H1 (cell line): ENCODE measurements at regions not wholly inside any gene's neighbourhood (a gene's known extent, or its start where the extent isn't known, plus 50 kb on each side); places are given as distances from the start of the nearest gene placed in this dataset.

Experiments
- ASH2L ChIP-seq: fragments of 200-600, 300-600 bp; sonication (generic); IDR thresholded peaks from one replicate; pipeline ENCODE4 v1.7.1; 2017; ENCODE audit warnings: low read length
- ATF3 ChIP-seq: IDR thresholded peaks from 2 replicates; pipeline ENCODE4 v1.6.1; 2011; ENCODE audit warnings: low read depth, mild to moderate bottlenecking, low read length; ENCODE audit not compliant: insufficient read depth
- BACH1 ChIP-seq: IDR thresholded peaks from 2 replicates; pipeline ENCODE4 v1.6.1; 2012; ENCODE audit warnings: low read length, improper control_type of control experiment
- CREB1 ChIP-seq: IDR thresholded peaks from 2 replicates; pipeline ENCODE4 v1.6.1; 2012; ENCODE audit warnings: inconsistent platforms
- CTCF ChIP-seq, 3 experiments: IDR thresholded peaks; 1 replicate in 2 of 3; 2 replicates in 1 of 3; pipeline versions ENCODE4 v1.5.1 to v1.6.1; 2011; ENCODE audit warnings: low read length in 3 of 3, mild to moderate bottlenecking in 3 of 3, inconsistent platforms in 2 of 3, low read depth in 1 of 3, moderate library complexity in 1 of 3; ENCODE audit not compliant: insufficient read depth in 1 of 3; ENCODE audit errors: control extremely low read depth in 1 of 3
- EGR1 ChIP-seq: IDR thresholded peaks from 2 replicates; pipeline ENCODE4 v1.6.1; 2011; ENCODE audit warnings: low read depth, low read length, borderline replicate concordance
- EZH2 ChIP-seq: fragments of 200-600 bp; sonication (generic); IDR thresholded peaks from 2 replicates; pipeline ENCODE4 v1.7.1; 2012; ENCODE audit warnings: low read depth, mild to moderate bottlenecking, moderate library complexity, low read length, inconsistent platforms; ENCODE audit not compliant: severe bottlenecking
- JUND ChIP-seq: IDR thresholded peaks from 2 replicates; pipeline ENCODE4 v1.6.1; 2011; ENCODE audit warnings: mild to moderate bottlenecking, improper control_type of control experiment, low read length
- MAFK ChIP-seq: IDR thresholded peaks from 2 replicates; pipeline ENCODE4 v1.6.1; 2012; ENCODE audit warnings: low read depth, mild to moderate bottlenecking, improper control_type of control experiment, low read length
- NANOG ChIP-seq: IDR thresholded peaks from 2 replicates; pipeline ENCODE4 v1.6.1; 2011; ENCODE audit warnings: low read length, low read depth, mild to moderate bottlenecking, inconsistent platforms; ENCODE audit not compliant: insufficient read depth, poor library complexity, severe bottlenecking
- POLR2A ChIP-seq, 2 experiments: IDR thresholded peaks; 1 replicate in 1 of 2; 2 replicates in 1 of 2; pipeline ENCODE4 v1.6.1; 2011; ENCODE audit warnings: low read depth in 2 of 2, low read length in 2 of 2, mild to moderate bottlenecking in 2 of 2; ENCODE audit errors: control extremely low read depth in 1 of 2
- POLR2AphosphoS5 ChIP-seq: IDR thresholded peaks from 2 replicates; pipeline ENCODE4 v1.6.1; 2011; ENCODE audit warnings: low read depth, low read length
- RAD21 ChIP-seq, 2 experiments: IDR thresholded peaks in 1 of 2; conservative IDR thresholded peaks in 1 of 2; 2 replicates each; pipeline ENCODE4 v1.6.1; 2011; ENCODE audit warnings: low read depth in 2 of 2, low read length in 2 of 2, improper control_type of control experiment in 1 of 2, inconsistent platforms in 1 of 2, mild to moderate bottlenecking in 1 of 2, moderate library complexity in 1 of 2
- RFX5 ChIP-seq: IDR thresholded peaks from 2 replicates; pipeline ENCODE4 v1.6.1; 2011; ENCODE audit warnings: low read depth, low read length, improper control_type of control experiment, borderline replicate concordance
- SIN3A ChIP-seq, 2 experiments: IDR thresholded peaks in 1 of 2; conservative IDR thresholded peaks in 1 of 2; 2 replicates each; pipeline ENCODE4 v1.6.1; 2011 to 2012; ENCODE audit warnings: low read length in 2 of 2, improper control_type of control experiment in 1 of 2, low read depth in 1 of 2, mild to moderate bottlenecking in 1 of 2
- SP1 ChIP-seq: IDR thresholded peaks from 2 replicates; pipeline ENCODE4 v1.6.1; 2011; ENCODE audit warnings: low read depth, low read length
- SP2 ChIP-seq: IDR thresholded peaks from 2 replicates; pipeline ENCODE4 v1.6.1; 2012; ENCODE audit warnings: mild to moderate bottlenecking, low read length, inconsistent platforms
- SRF ChIP-seq: IDR thresholded peaks from 2 replicates; pipeline ENCODE4 v1.6.1; 2011; ENCODE audit warnings: mild to moderate bottlenecking, low read depth, low read length, moderate library complexity
- TAF1 ChIP-seq: IDR thresholded peaks from 2 replicates; pipeline ENCODE4 v1.6.1; 2011; ENCODE audit warnings: mild to moderate bottlenecking, low read depth, low read length
- TBP ChIP-seq: IDR thresholded peaks from 2 replicates; pipeline ENCODE4 v1.6.1; 2011; ENCODE audit warnings: low read depth, low read length, improper control_type of control experiment
- TCF12 ChIP-seq: IDR thresholded peaks from 2 replicates; pipeline ENCODE4 v1.6.1; 2011; ENCODE audit warnings: low read depth, mild to moderate bottlenecking, low read length
- YY1 ChIP-seq: IDR thresholded peaks from 2 replicates; pipeline ENCODE4 v1.6.1; 2011; ENCODE audit warnings: low read depth, mild to moderate bottlenecking, low read length
- ZNF274 ChIP-seq: IDR thresholded peaks from 2 replicates; pipeline ENCODE4 v1.7.0; 2012; ENCODE audit warnings: low read length, borderline replicate concordance; ENCODE audit errors: extremely low read depth

- TF ChIP-seq JUND = no peak
- 0 out of 2 replicates have a peak, but pooled peaks have one; percentile 9 for TF ChIP-seq TBP
- no peak for TF ChIP-seq SRF
- TF ChIP-seq YY1 = no peak
- TF ChIP-seq SIN3A (conservative IDR thresholded peaks at IDR 0.05 in 1 of 2, IDR thresholded peaks at IDR 0.05 in 1 of 2; ENCODE audit: low read depth in 1 of 2, low read length in 2 of 2) = no peak
- TF ChIP-seq MAFK = no peak
- no peak for TF ChIP-seq EZH2
- no peak for TF ChIP-seq POLR2A (IDR thresholded peaks at IDR 0.05; ENCODE audit: control extremely low read depth in 1 of 2, low read depth in 2 of 2, low read length in 2 of 2)
- TF ChIP-seq SP2 = no peak
- TF ChIP-seq ZNF274 = no peak
- TF ChIP-seq BACH1 = no peak
- TF ChIP-seq ASH2L = no peak
- no peak for TF ChIP-seq NANOG
- no peak for TF ChIP-seq RFX5
- peak in 1 of 3 experiments; percentile 5; a peak in 2 of 4 replicates for TF ChIP-seq CTCF (IDR thresholded peaks at IDR 0.05; ENCODE audit: control extremely low read depth in 1 of 3, insufficient read depth in 1 of 3, low read depth in 1 of 3, low read length in 3 of 3)
- TF ChIP-seq POLR2AphosphoS5 = no peak
- no peak for TF ChIP-seq TCF12
- TF ChIP-seq TAF1 = no peak; the same call in 1 of the 2 replicates
- no peak for TF ChIP-seq CREB1
- TF ChIP-seq EGR1 = no peak
- TF ChIP-seq ATF3 = no peak
- peak in 1 of 2 experiments; percentile 17; a peak in 1 of 4 replicates for TF ChIP-seq RAD21 (IDR thresholded peaks at IDR 0.05 in 1 of 2, conservative IDR thresholded peaks at IDR 0.05 in 1 of 2; ENCODE audit: low read depth in 2 of 2, low read length in 2 of 2)
- TF ChIP-seq SP1 = no peak
Observed at GRCh38 chr6:44002593-44003344, 124.5 kb downstream of the MRPL14 start (continued).
